ENCODE measurements at regions not wholly inside any gene's neighbourhood (a gene's known extent, or its start where the extent isn't known, plus 50 kb on each side); places are given as distances from the start of the nearest gene placed in this dataset.

DNA sequence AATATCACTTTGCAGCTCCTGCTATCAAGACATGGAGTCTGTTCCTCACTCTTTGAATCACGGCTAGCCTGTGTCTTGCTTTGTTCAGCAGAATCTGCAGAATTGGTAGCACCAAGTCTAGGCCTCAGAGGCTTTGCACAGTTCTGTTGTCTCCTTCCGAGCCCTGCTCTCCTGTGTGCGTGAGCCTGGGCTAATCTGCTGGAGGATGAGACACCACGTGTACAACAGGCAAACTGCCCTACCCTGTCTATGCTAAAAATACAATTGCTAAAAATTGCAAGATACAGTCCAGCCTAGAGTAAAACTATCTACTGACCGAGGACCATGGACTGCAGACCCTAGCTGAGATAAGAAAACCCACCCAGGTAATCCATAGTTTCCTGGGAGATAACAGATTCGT is 484.7 kb downstream of the NPIPA7 start:
- TF ChIP-seq, protein P1, sequence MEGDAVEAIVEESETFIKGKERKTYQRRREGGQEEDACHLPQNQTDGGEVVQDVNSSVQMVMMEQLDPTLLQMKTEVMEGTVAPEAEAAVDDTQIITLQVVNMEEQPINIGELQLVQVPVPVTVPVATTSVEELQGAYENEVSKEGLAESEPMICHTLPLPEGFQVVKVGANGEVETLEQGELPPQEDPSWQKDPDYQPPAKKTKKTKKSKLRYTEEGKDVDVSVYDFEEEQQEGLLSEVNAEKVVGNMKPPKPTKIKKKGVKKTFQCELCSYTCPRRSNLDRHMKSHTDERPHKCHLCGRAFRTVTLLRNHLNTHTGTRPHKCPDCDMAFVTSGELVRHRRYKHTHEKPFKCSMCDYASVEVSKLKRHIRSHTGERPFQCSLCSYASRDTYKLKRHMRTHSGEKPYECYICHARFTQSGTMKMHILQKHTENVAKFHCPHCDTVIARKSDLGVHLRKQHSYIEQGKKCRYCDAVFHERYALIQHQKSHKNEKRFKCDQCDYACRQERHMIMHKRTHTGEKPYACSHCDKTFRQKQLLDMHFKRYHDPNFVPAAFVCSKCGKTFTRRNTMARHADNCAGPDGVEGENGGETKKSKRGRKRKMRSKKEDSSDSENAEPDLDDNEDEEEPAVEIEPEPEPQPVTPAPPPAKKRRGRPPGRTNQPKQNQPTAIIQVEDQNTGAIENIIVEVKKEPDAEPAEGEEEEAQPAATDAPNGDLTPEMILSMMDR (IDR thresholded peaks at IDR 0.05 in 8 of 11, conservative IDR thresholded peaks at IDR 0.05 in 3 of 11), result no peak
- no peak for TF ChIP-seq POLR2A (IDR thresholded peaks at IDR 0.05)
